ENCODE measurements at regions not wholly inside any gene's neighbourhood (a gene's known extent, or its start where the extent isn't known, plus 50 kb on each side); places are given as distances from the start of the nearest gene placed in this dataset.
"Not testable (repeated sequence)": the region's sequence is repeated elsewhere in the genome, so short reads cannot be mapped to it uniquely, and the experiment has no call there.

DNA sequence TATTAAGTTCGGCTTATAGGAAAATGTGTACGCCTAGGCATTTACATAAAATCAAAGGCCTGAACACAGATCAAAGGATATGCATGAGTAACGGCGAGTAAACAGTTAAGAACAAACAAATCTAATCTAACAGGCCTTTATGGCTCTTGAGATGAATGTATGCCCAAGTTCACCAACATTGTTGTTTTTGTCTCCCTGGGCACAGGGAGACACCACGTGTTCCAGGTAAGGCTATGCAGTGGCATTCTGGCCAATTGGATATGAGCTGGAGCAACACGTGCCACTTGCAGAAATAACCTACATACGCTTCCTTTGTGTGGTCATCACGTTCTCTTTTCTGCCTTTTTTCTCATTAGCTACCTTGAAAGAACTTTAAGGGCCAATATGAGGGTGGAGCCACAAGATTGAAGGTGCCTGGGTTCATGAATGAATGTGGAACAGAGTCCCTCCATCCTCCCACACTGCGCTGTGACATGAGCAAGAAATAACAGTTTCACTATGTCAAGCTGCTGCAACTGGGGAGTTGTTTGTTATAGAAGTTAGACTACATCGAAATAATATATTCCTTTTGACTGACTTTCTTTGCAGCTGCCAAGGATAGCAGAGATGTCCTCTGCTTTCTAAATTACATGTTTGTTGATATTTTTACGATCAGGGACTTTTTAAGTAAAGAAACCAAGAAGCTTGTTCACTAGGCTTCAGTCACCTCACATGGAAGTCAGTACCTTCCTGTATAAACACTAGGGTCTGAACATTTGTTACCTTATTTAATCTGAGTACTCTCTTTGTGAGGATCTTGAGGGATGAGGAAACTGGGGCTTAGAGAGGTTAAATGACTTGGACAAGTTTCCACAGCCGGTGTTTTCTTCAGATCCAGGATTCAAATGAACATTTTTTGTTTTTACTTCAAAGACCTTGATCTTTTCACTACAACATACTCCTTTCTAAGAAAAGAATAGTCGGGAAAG is 427.5 kb upstream of the TBL1XR1 start:
- Histone ChIP-seq H3K4me2 (ENCODE audit: low read length) (peak overlapping the region; percentile 32), H3K4me1 (ENCODE audit: insufficient read depth, low read length) (peaks cover 29% of the 10 kb centered on the region), H3K9me3 (ENCODE audit: low read length) (no peaks in the 10 kb centered on the region), H3F3A (ENCODE audit: low read length, unreplicated experiment) (no peaks in the 10 kb centered on the region), H3K36me3 (ENCODE audit: low read depth, low read length) (no peaks in the 10 kb centered on the region), H3K9me2 (replicated peaks; ENCODE audit: low read length) (no peaks in the 10 kb centered on the region), H4K20me1 (ENCODE audit: low read length) (no peaks in the 10 kb centered on the region), H2AFZ (ENCODE audit: low read length) (peak overlapping the region; percentile 40), H3K79me2 (ENCODE audit: low read length) (no peaks in the 10 kb centered on the region), H3K4me3 (ENCODE audit: low read length) (no peak overlapping the region), H3K27ac (ENCODE audit: low read length) (peak overlapping the region; percentile 28), H3K9ac (ENCODE audit: low read length) (no peak overlapping the region), H3K27me3 (ENCODE audit: low read length) (no peaks in the 10 kb centered on the region)
- ChIA-PET CTCF (no interaction called here), POLR2A (ENCODE audit: unreplicated experiment) (interaction anchor here (0.7 kb wide), 1 partner anchor 103 kb away, joined by 3 read pairs; no protein-coding TSS in a partner anchor)
- peak; percentile 72 for DNase-seq
- ATAC-seq, result peak; percentile 74
- intact Hi-C loops (cut with micrococcal nuclease), result loop anchor here (5.0 to 10.0 kb wide), 3 partner anchors 307 to 700 kb away; no protein-coding TSS in a partner anchor
- TF ChIP-seq EZH2 (IDR thresholded peaks at IDR 0.05; ENCODE audit: low read length, unreplicated experiment), result no peak
- no peak for TF ChIP-seq EZH2phosphoT487 (IDR thresholded peaks at IDR 0.05; ENCODE audit: borderline replicate concordance, low read length)
- TF ChIP-seq, protein P1, sequence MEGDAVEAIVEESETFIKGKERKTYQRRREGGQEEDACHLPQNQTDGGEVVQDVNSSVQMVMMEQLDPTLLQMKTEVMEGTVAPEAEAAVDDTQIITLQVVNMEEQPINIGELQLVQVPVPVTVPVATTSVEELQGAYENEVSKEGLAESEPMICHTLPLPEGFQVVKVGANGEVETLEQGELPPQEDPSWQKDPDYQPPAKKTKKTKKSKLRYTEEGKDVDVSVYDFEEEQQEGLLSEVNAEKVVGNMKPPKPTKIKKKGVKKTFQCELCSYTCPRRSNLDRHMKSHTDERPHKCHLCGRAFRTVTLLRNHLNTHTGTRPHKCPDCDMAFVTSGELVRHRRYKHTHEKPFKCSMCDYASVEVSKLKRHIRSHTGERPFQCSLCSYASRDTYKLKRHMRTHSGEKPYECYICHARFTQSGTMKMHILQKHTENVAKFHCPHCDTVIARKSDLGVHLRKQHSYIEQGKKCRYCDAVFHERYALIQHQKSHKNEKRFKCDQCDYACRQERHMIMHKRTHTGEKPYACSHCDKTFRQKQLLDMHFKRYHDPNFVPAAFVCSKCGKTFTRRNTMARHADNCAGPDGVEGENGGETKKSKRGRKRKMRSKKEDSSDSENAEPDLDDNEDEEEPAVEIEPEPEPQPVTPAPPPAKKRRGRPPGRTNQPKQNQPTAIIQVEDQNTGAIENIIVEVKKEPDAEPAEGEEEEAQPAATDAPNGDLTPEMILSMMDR (conservative IDR thresholded peaks at IDR 0.05; ENCODE audit: low read depth, low read length), result 0 out of 2 replicates have a peak, but pooled peaks have one; percentile 20
- BruUV-seq (replicated peaks), result no TSS peak

DNA sequence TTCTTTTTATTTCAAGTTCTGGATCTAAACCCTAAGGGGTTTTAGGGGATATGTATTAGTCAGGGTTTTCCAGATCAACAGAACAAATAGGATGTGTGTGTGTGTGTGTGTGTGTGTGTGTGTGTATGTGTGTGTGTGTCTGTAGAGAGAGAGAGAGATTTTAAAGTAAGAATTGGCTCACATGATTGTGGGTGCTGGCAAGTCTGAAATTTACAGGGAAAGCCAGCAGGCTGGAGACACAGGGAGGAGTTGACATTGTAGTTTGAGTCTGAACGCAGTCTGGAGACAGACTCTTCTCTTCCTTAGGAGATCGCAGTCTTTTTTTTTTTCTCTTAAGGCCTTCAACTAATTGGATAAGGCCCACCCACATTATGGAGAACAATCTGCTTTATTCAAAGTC is 428.8 kb upstream of the TBL1XR1 start:
- H2AFZ ChIP-seq (ENCODE audit: low read length), result no peak overlapping the region
- no peak overlapping the region for H3K27ac ChIP-seq (ENCODE audit: low read length)
- H3K4me1 ChIP-seq (ENCODE audit: insufficient read depth, low read length), result peaks cover 33% of the 10 kb centered on the region
- DNase-seq, result no peak
- no peak overlapping the region for H3K9ac ChIP-seq (ENCODE audit: low read length)
- H3K9me3 ChIP-seq (ENCODE audit: low read length), result no peaks in the 10 kb centered on the region
- CTCF ChIA-PET, result no interaction called here
- POLR2A ChIA-PET (ENCODE audit: unreplicated experiment), result no interaction called here
- no peaks in the 10 kb centered on the region for H4K20me1 ChIP-seq (ENCODE audit: low read length)
- no peaks in the 10 kb centered on the region for H3K27me3 ChIP-seq (ENCODE audit: low read length)
- H3K4me3 ChIP-seq (ENCODE audit: low read length), result no peak overlapping the region
- no peak for ATAC-seq
- no TSS peak for BruUV-seq (replicated peaks)
- H3K4me2 ChIP-seq (ENCODE audit: low read length), result no peak overlapping the region
- H3F3A ChIP-seq (ENCODE audit: low read length, unreplicated experiment), result no peaks in the 10 kb centered on the region
- intact Hi-C loops (cut with micrococcal nuclease), result loop anchor here (10.0 kb wide), 2 partner anchors 519 to 699 kb away; no protein-coding TSS in a partner anchor
- no peaks in the 10 kb centered on the region for H3K36me3 ChIP-seq (ENCODE audit: low read depth, low read length)
- H3K9me2 ChIP-seq (replicated peaks; ENCODE audit: low read length), result no peaks in the 10 kb centered on the region
- no peaks in the 10 kb centered on the region for H3K79me2 ChIP-seq (ENCODE audit: low read length)
- no peak for TF ChIP-seq EZH2phosphoT487 (IDR thresholded peaks at IDR 0.05; ENCODE audit: borderline replicate concordance, low read length)
- TF ChIP-seq, protein P1 (conservative IDR thresholded peaks at IDR 0.05; ENCODE audit: low read depth, low read length), result no peak
- no peak for TF ChIP-seq EZH2 (IDR thresholded peaks at IDR 0.05; ENCODE audit: low read length, unreplicated experiment)

GRCh38 chr3:177628095-177628719 is 430.9 kb upstream of the TBL1XR1 start:
- intact Hi-C loops (cut with micrococcal nuclease), result loop anchor here (10.0 kb wide), 2 partner anchors 517 to 697 kb away; no protein-coding TSS in a partner anchor

More at GRCh38 chr3:177628095-177628719, 430.9 kb upstream of the TBL1XR1 start:
- H3K4me3 ChIP-seq (ENCODE audit: low read length); DNase-seq; H3K36me3 ChIP-seq (ENCODE audit: low read depth, low read length); H3K4me2 ChIP-seq (ENCODE audit: low read length); POLR2A ChIA-PET (ENCODE audit: unreplicated experiment); H3K27me3 ChIP-seq (ENCODE audit: low read length); H3K27ac ChIP-seq (ENCODE audit: low read length); BruUV-seq (replicated peaks); CTCF ChIA-PET; ATAC-seq; H3K9me3 ChIP-seq (ENCODE audit: low read length); H3K79me2 ChIP-seq (ENCODE audit: low read length); H3K9ac ChIP-seq (ENCODE audit: low read length); H4K20me1 ChIP-seq (ENCODE audit: low read length); H3K9me2 ChIP-seq (replicated peaks; ENCODE audit: low read length); H2AFZ ChIP-seq (ENCODE audit: low read length); H3F3A ChIP-seq (ENCODE audit: low read length, unreplicated experiment): not testable (repeated sequence)
- peaks cover 35% of the 10 kb centered on the region for H3K4me1 ChIP-seq (ENCODE audit: insufficient read depth, low read length)

Measured in PC-3 (cell line).